Endothelial cell of umbilical vein (primary cell): ENCODE measurements at regions not wholly inside any gene's neighbourhood (a gene's known extent, or its start where the extent isn't known, plus 50 kb on each side); places are given as distances from the start of the nearest gene placed in this dataset.

Source experiments
- BruUV-seq: library from RNA; stranded (reverse); fragments of 400-500 nt; replicated peaks from 2 replicates; lab custom pipeline; 2021; lab: Mats Ljungman, UMichigan
- CTCF ChIA-PET: fragments of 300-600, 350-600 bp; sonication (Branson Sonifier 250); formaldehyde crosslinking; loops from one replicate; lab custom pipeline; 2021; ENCODE audit warnings: antibody characterized with exemption, inconsistent platforms; lab: Charles Lee
- POLR2A ChIA-PET: fragments of 300-600, 350-600 bp; sonication (Branson Sonifier 250); formaldehyde crosslinking; loops from one replicate; lab custom pipeline; 2021; ENCODE audit warnings: antibody characterized with exemption, inconsistent platforms; lab: Charles Lee
- DNase-seq: peaks from one replicate; pipeline ENCODE4 v3.0.0-alpha.2; 2011; ENCODE audit warnings: low read depth, low spot score
- FAIRE-seq: peaks from 2 replicates; lab custom pipeline; 2011; peaks lifted over from hg19 to GRCh38; lab: Jason Lieb, UNC
- H2AFZ ChIP-seq: 2 replicates; pipeline ENCODE4 v1.6.0; 2012; ENCODE audit warnings: low read depth, low read length, control low read depth, inconsistent platforms
- H3K27ac ChIP-seq: 2 replicates; pipeline ENCODE4 v1.5.1; 2011; ENCODE audit warnings: low read depth, mild to moderate bottlenecking, control low read depth, low read length, moderate library complexity; ENCODE audit not compliant: insufficient read depth
- H3K27me3 ChIP-seq, 2 experiments: 2 replicates each; pipeline versions ENCODE4 v1.6.0 to v1.6.1; 2011; ENCODE audit warnings: low read length in 2 of 2, mixed read lengths in 1 of 2; ENCODE audit not compliant: control insufficient read depth in 2 of 2, insufficient read depth in 2 of 2
- H3K36me3 ChIP-seq, 2 experiments: 2 replicates in 1 of 2; 3 replicates in 1 of 2; pipeline ENCODE4 v1.5.1; 2011; ENCODE audit warnings: low read length in 2 of 2, mild to moderate bottlenecking in 1 of 2, moderate library complexity in 1 of 2; ENCODE audit not compliant: control insufficient read depth in 2 of 2, insufficient read depth in 2 of 2; ENCODE audit errors: extremely low read depth in 1 of 2
- H3K4me1 ChIP-seq: 3 replicates; pipeline ENCODE4 v1.5.1; 2011; ENCODE audit warnings: mild to moderate bottlenecking, low read length; ENCODE audit not compliant: control insufficient read depth, insufficient read depth; ENCODE audit errors: extremely low read depth
- H3K4me2 ChIP-seq: 2 replicates; pipeline ENCODE4 v1.6.1; 2011; ENCODE audit warnings: low read length, control low read depth, mixed read lengths; ENCODE audit not compliant: insufficient read depth
- H3K4me3 ChIP-seq, 3 experiments: fragments of 200-600 bp in 1 of 3; sonication (generic), shearing (Covaris generic) in 1 of 3; replicated peaks in 1 of 3; 2 replicates each; pipeline ENCODE4 v1.5.1; 2011 to 2016; ENCODE audit warnings: control low read depth in 3 of 3, low read length in 3 of 3, mild to moderate bottlenecking in 2 of 3, inconsistent platforms in 1 of 3, low read depth in 1 of 3, moderate library complexity in 1 of 3; ENCODE audit not compliant: insufficient read depth in 1 of 3
- H3K79me2 ChIP-seq: 2 replicates; pipeline ENCODE4 v1.6.0; 2012; ENCODE audit warnings: low read length, inconsistent platforms; ENCODE audit not compliant: control insufficient read depth, insufficient read depth
- H3K9ac ChIP-seq: replicated peaks from 2 replicates; pipeline ENCODE3; 2011; ENCODE audit warnings: low read length, control low read depth; ENCODE audit not compliant: insufficient read depth; ENCODE audit errors: extremely low read depth
- H3K9me1 ChIP-seq: replicated peaks from 3 replicates; pipeline ENCODE4 v1.6.0; 2011; ENCODE audit warnings: mild to moderate bottlenecking, low read length; ENCODE audit not compliant: control insufficient read depth, insufficient read depth; ENCODE audit errors: extremely low read depth
- H3K9me3 ChIP-seq: replicated peaks from 2 replicates; pipeline ENCODE4 v1.5.1; 2012; ENCODE audit warnings: low read length, inconsistent platforms; ENCODE audit not compliant: control insufficient read depth, insufficient read depth
- H4K20me1 ChIP-seq: replicated peaks from 2 replicates; pipeline ENCODE3; 2011; ENCODE audit warnings: mild to moderate bottlenecking, low read length; ENCODE audit not compliant: control insufficient read depth, insufficient read depth; ENCODE audit errors: extremely low read depth
- CTCF ChIP-seq, 2 donors: IDR thresholded peaks; 1 replicate in 1 of 2; 2 replicates in 1 of 2; pipeline ENCODE4 v1.5.1; 2011; ENCODE audit warnings: low read length in 2 of 2, mild to moderate bottlenecking in 2 of 2, moderate library complexity in 2 of 2, control low read depth in 1 of 2, inconsistent platforms in 1 of 2, low read depth in 1 of 2; ENCODE audit not compliant: insufficient read depth in 1 of 2; ENCODE audit errors: extremely low read depth in 1 of 2
- EZH2 ChIP-seq: IDR thresholded peaks from 2 replicates; pipeline ENCODE4 v1.6.1; 2012; ENCODE audit warnings: borderline replicate concordance, low read depth, mild to moderate bottlenecking, moderate library complexity, low read length, inconsistent platforms; ENCODE audit not compliant: severe bottlenecking
- FOS ChIP-seq: IDR thresholded peaks from 2 replicates; pipeline ENCODE4 v1.6.1; 2011; ENCODE audit warnings: mild to moderate bottlenecking, low read length, moderate library complexity, borderline replicate concordance; ENCODE audit not compliant: insufficient read depth
- GATA2 ChIP-seq: IDR thresholded peaks from 2 replicates; pipeline ENCODE4 v1.7.0; 2011; ENCODE audit warnings: low read depth, mild to moderate bottlenecking, moderate library complexity, mixed read lengths, low read length; ENCODE audit not compliant: insufficient read length, insufficient read depth
- JUN ChIP-seq: IDR thresholded peaks from 2 replicates; pipeline ENCODE4 v1.6.1; 2011; ENCODE audit warnings: borderline replicate concordance, low read depth; ENCODE audit not compliant: insufficient read length, insufficient read depth
- MAX ChIP-seq: IDR thresholded peaks from 2 replicates; pipeline ENCODE4 v1.6.1; 2011; ENCODE audit not compliant: insufficient read depth, insufficient read length
- MYC ChIP-seq: IDR thresholded peaks from one replicate; pipeline ENCODE4 v1.6.1; 2011; ENCODE audit warnings: mild to moderate bottlenecking, low read depth, low read length
- POLR2A ChIP-seq: IDR thresholded peaks from 2 replicates; pipeline ENCODE4 v1.6.1; 2012; ENCODE audit warnings: low read depth, mild to moderate bottlenecking, control low read depth, low read length
- POLR2AphosphoS5 ChIP-seq: IDR thresholded peaks from 2 replicates; pipeline ENCODE4 v1.6.1; 2012; ENCODE audit warnings: low read depth, mild to moderate bottlenecking, control low read depth, low read length, moderate library complexity; ENCODE audit not compliant: insufficient read depth
- dilution Hi-C: fragments of 300-500 bp; cut with MboI; formaldehyde crosslinking; loops from one replicate; pipeline ENCODE4 v1.15.0; 2019; ENCODE audit warnings: low sequenced_read_pairs; ENCODE audit not compliant: extremely low pct_ligation_motif_present
- intact Hi-C: fragments of 100-400 bp; cut with micrococcal nuclease; formaldehyde crosslinking; loops from one replicate; pipeline ENCODE4 v1.10.0; 2022

- CTCF ChIA-PET = no interaction called here
- TF ChIP-seq CTCF (IDR thresholded peaks at IDR 0.05; ENCODE audit: extremely low read depth in 1 of 2, insufficient read depth in 1 of 2, low read depth in 1 of 2, low read length in 2 of 2) (no peak), EZH2 (no peak), MAX (no peak), POLR2AphosphoS5 (no peak), MYC (no peak), GATA2 (no peak), JUN (no peak), FOS (no peak), POLR2A (no peak)
- Histone ChIP-seq H2AFZ (no peak overlapping the region), H4K20me1 (no peaks in the 10 kb centered on the region), H3K79me2 (no peaks in the 10 kb centered on the region), H3K4me3 (no peak overlapping the region), H3K9me1 (no peaks in the 10 kb centered on the region), H3K4me2 (no peak overlapping the region), H3K4me1 (no peaks in the 10 kb centered on the region), H3K9ac (no peak overlapping the region), H3K27me3 (no peaks in the 10 kb centered on the region), H3K36me3 (no peaks in the 10 kb centered on the region), H3K27ac (no peak overlapping the region), H3K9me3 (no peaks in the 10 kb centered on the region)
- FAIRE-seq = no peak
- intact Hi-C loops (no loop called here), dilution Hi-C loops (no loop called here)
- DNase-seq = no peak
- no TSS peak for BruUV-seq
- POLR2A ChIA-PET = no interaction called here
Observed at GRCh38 chr7:112905413-112905812, 115.2 kb upstream of the TMEM168 start.
